Esophagus squamous epithelium (tissue), 4 donors: ENCODE measurements at regions not wholly inside any gene's neighbourhood (a gene's known extent, or its start where the extent isn't known, plus 50 kb on each side); places are given as distances from the start of the nearest gene placed in this dataset.

ENCODE experiments used
- CTCF ChIP-seq, 6 experiments: fragments of 450-650 bp in 4 of 6; fragments of 200-600 bp in 2 of 6; sonication (generic) in 2 of 6; IDR thresholded peaks; one replicate each; pipeline ENCODE4 v1.5.1; 2016 to 2019; ENCODE audit warnings: antibody characterized with exemption in 6 of 6, mild to moderate bottlenecking in 4 of 6, moderate library complexity in 4 of 6
- POLR2A ChIP-seq, 4 donors: fragments of 450-650 bp; IDR thresholded peaks; one replicate each; pipeline ENCODE4 v1.6.1; 2017; ENCODE audit warnings: antibody characterized with exemption in 4 of 4, mild to moderate bottlenecking in 4 of 4, moderate library complexity in 3 of 4

GRCh38 chr18:65398347-65399075 lies 352.3 kb upstream of the CDH7 start:
- TF ChIP-seq POLR2A (IDR thresholded peaks at IDR 0.05) (no peak), CTCF (IDR thresholded peaks at IDR 0.05) (no peak)
